GM18505 (cell line): ENCODE measurements at regions not wholly inside any gene's neighbourhood (a gene's known extent, or its start where the extent isn't known, plus 50 kb on each side); places are given as distances from the start of the nearest gene placed in this dataset.

Experiments
- ATAC-seq: cut with Tn5 transposase; IDR thresholded peaks from one replicate; pipeline ENCODE4 v1.9.1; 2021; ENCODE audit not compliant: unreplicated experiment
- POLR2A ChIP-seq: IDR thresholded peaks from 4 replicates; pipeline ENCODE4 v1.6.1; 2011; ENCODE audit warnings: borderline replicate concordance; ENCODE audit not compliant: insufficient read depth, insufficient read length; ENCODE audit errors: extremely low read depth

GRCh38 chr11:106422583-106422982 lies 345.1 kb downstream of the AASDHPPT start:
- TF ChIP-seq POLR2A: no peak
- no peak for ATAC-seq

GRCh38 chr11:106424111-106424510 lies 346.6 kb downstream of the AASDHPPT start:
- ATAC-seq: no peak
- no peak for TF ChIP-seq POLR2A

GRCh38 chr11:106425819-106426218 lies 348.4 kb downstream of the AASDHPPT start:
- TF ChIP-seq POLR2A: no peak
- ATAC-seq: no peak

- no peak for TF ChIP-seq POLR2A
- no peak for ATAC-seq
These were observed 349.2 kb downstream of the AASDHPPT start for GRCh38 chr11:106426696-106427095.

GRCh38 chr11:106427736-106428135 lies 350.3 kb downstream of the AASDHPPT start:
- no peak for TF ChIP-seq POLR2A
- ATAC-seq: no peak

- TF ChIP-seq POLR2A: no peak
- no peak for ATAC-seq
These were observed 364.6 kb downstream of the AASDHPPT start for GRCh38 chr11:106442032-106442431.

- TF ChIP-seq POLR2A: no peak
- ATAC-seq: no peak
These were observed 368.8 kb downstream of the AASDHPPT start for GRCh38 chr11:106446302-106446701.

- ATAC-seq: no peak
- TF ChIP-seq POLR2A: no peak
These were observed 369.5 kb downstream of the AASDHPPT start for GRCh38 chr11:106446955-106447354.

- no peak for ATAC-seq
- TF ChIP-seq POLR2A: no peak
These were observed 370.2 kb downstream of the AASDHPPT start for GRCh38 chr11:106447631-106448191.

GRCh38 chr11:106449763-106450162 lies 372.3 kb downstream of the AASDHPPT start:
- TF ChIP-seq POLR2A: no peak
- ATAC-seq: no peak

- no peak for ATAC-seq
- TF ChIP-seq POLR2A: no peak
These were observed 373.9 kb downstream of the AASDHPPT start for GRCh38 chr11:106451228-106451922.

GRCh38 chr11:106456647-106457046 lies 379.2 kb downstream of the AASDHPPT start:
- no peak for ATAC-seq
- TF ChIP-seq POLR2A: no peak

GRCh38 chr11:106457727-106458126 lies 380.3 kb downstream of the AASDHPPT start:
- no peak for ATAC-seq
- TF ChIP-seq POLR2A: no peak

- no peak for ATAC-seq
- TF ChIP-seq POLR2A: no peak
These were observed 381.7 kb downstream of the AASDHPPT start for GRCh38 chr11:106459135-106459534.

GRCh38 chr11:106461148-106461691 lies 383.8 kb downstream of the AASDHPPT start:
- ATAC-seq: no peak
- TF ChIP-seq POLR2A: no peak

GRCh38 chr11:106461839-106462545 lies 384.5 kb downstream of the AASDHPPT start:
- no peak for ATAC-seq
- no peak for TF ChIP-seq POLR2A
